Fibroblast of pulmonary artery (primary cell): ENCODE measurements at regions not wholly inside any gene's neighbourhood (a gene's known extent, or its start where the extent isn't known, plus 50 kb on each side); places are given as distances from the start of the nearest gene placed in this dataset.
"Not testable (repeated sequence)": the region's sequence is repeated elsewhere in the genome, so short reads cannot be mapped to it uniquely, and the experiment has no call there.

Experiments
- DNase-seq: peaks from one replicate; pipeline ENCODE4 v3.0.0-alpha.2; 2010; ENCODE audit warnings: low read depth
- H3K4me3 ChIP-seq: replicated peaks from 2 replicates; pipeline ENCODE4 v1.5.1; 2011; ENCODE audit warnings: low read depth, mild to moderate bottlenecking, control low read depth, low read length, moderate library complexity
- CTCF ChIP-seq: IDR thresholded peaks from 2 replicates; pipeline ENCODE4 v1.5.1; 2011; ENCODE audit warnings: mild to moderate bottlenecking, control low read depth, low read length, inconsistent platforms; ENCODE audit errors: missing control alignments

- no peak for TF ChIP-seq CTCF
- no peak overlapping the region for H3K4me3 ChIP-seq
- DNase-seq: no peak
Observed at GRCh38 chrX:78822157-78822690, 74.7 kb downstream of the LPAR4 start.

- TF ChIP-seq CTCF: no peak
- no peak for DNase-seq
- no peak overlapping the region for H3K4me3 ChIP-seq
Observed at GRCh38 chrX:78831523-78831922, 84.0 kb downstream of the LPAR4 start.

GRCh38 chrX:78838709-78839108 is 91.2 kb downstream of the LPAR4 start:
- DNase-seq: no peak
- no peak overlapping the region for H3K4me3 ChIP-seq
- TF ChIP-seq CTCF: no peak

DNA sequence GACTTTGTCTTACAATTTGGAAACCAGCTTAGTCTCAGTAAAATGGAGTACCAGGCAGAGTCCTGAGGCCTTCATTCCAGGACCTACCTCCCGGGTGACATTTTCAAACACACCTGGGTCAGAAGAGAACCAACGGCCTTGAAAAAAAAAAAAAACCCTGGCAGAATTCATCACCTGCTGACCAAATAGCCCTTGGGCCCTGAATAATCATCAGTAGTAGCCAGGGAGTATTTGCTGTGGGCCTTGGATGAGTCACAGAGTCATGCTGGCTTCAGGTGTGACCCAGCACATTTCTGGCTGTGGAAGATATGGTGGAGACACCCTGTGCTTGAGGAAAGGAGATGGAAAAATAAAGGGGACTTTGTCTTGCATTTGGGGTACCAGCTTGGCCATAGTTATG is 92.2 kb downstream of the LPAR4 start:
- no peak for TF ChIP-seq CTCF
- no peak for DNase-seq

DNA sequence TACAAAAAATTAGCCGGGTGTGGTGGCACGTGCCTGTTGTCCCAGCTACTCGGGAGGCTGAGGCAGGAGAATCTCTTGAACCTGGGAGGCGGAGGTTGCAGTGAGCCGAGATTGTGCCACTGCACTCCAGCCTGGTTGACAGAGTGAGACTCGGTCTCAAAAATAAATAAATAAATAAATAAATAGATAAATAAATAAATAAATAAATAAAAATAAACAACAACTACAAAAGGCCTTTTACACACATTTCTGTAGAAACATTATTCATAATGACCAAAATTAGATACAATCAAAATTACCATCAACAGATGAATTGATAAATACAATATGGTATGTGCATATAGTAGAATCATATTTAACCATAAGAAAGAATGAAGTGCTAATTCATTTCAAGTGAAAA is 96.7 kb downstream of the LPAR4 start:
- DNase-seq: not testable (repeated sequence)

More for the DNA sequence above, 92.2 kb downstream of the LPAR4 start:
- H3K4me3 ChIP-seq: no peak overlapping the region

DNA sequence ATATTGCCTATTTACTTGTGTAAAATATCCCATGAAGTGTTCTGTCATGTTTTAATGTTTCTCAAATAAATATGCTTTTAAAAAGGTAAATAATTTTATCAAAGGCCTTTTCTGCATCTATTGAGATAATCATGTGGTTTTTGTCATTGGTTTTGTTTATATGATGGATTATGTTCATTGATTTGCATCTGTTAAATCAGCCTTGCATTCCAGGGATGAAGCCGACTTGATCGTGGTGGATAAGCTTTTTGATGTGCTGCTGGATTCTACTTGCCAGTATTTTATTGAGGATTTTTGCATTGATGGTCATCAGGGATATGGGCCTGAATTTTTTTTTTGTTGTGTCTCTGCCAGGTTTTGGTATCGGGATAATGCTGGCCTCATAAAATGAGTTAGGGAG is 63.9 kb upstream of the P2RY10 start:
- DNase-seq, H3K4me3 ChIP-seq: not testable (repeated sequence)

More for the DNA sequence above, 96.7 kb downstream of the LPAR4 start:
- not testable (repeated sequence) for H3K4me3 ChIP-seq

DNA sequence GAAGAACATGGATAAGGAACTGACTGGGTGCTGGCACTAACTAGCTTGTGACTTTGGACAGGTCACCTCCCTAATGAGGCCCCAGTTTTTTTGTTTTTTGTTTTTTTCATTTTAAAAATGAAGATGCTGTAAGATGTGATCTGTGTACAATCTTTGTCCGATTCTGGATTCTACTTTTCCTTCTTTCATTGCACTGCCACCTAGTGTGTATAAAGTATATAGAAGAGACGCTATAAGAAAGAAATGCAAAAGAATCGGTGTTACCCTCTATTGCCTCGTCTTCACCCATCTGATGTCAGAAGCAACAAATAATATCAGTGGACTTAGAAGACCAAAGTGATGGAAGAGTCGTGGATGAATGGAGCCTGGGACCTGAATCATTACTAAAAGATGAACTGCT is 58.6 kb upstream of the P2RY10 start:
- TF ChIP-seq CTCF: peak; percentile 26
- peak; percentile 11 for DNase-seq
- H3K4me3 ChIP-seq: no peak overlapping the region
